ENCODE measurements at regions not wholly inside any gene's neighbourhood (a gene's known extent, or its start where the extent isn't known, plus 50 kb on each side); places are given as distances from the start of the nearest gene placed in this dataset.

DNA sequence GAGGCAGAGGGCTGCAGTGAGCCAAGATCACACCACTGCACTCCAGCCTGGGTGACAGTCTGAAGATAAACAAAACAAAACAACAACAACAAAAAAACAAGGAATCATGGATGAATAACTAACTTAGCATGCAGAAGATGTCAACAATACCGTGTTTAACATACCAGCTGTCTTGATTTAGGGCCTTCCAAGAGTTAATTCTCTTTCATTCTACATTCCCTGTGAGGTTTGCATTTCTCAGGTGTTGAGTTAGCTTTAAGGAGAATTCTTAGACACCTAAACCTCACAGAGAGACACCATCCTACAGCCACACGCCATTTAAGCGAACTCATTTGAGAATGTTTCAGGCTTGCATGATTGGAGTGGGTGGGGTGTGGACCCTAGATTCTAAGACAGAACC lies 363.1 kb upstream of the RUNX1 start:
- TF ChIP-seq, protein P1, sequence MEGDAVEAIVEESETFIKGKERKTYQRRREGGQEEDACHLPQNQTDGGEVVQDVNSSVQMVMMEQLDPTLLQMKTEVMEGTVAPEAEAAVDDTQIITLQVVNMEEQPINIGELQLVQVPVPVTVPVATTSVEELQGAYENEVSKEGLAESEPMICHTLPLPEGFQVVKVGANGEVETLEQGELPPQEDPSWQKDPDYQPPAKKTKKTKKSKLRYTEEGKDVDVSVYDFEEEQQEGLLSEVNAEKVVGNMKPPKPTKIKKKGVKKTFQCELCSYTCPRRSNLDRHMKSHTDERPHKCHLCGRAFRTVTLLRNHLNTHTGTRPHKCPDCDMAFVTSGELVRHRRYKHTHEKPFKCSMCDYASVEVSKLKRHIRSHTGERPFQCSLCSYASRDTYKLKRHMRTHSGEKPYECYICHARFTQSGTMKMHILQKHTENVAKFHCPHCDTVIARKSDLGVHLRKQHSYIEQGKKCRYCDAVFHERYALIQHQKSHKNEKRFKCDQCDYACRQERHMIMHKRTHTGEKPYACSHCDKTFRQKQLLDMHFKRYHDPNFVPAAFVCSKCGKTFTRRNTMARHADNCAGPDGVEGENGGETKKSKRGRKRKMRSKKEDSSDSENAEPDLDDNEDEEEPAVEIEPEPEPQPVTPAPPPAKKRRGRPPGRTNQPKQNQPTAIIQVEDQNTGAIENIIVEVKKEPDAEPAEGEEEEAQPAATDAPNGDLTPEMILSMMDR (IDR thresholded peaks at IDR 0.05; ENCODE audit: low read depth, low read length, poor library complexity, severe bottlenecking) = no peak
- no peak for TF ChIP-seq EZH2phosphoT487 (IDR thresholded peaks at IDR 0.05; ENCODE audit: borderline replicate concordance, low read length)
- H3K36me3 ChIP-seq (ENCODE audit: control insufficient read depth, low read length) = no peaks in the 10 kb centered on the region
- no peaks in the 10 kb centered on the region for H3K9me2 ChIP-seq (replicated peaks; ENCODE audit: control insufficient read depth, low read length)
- peaks cover 23% of the 10 kb centered on the region for H3K27me3 ChIP-seq (ENCODE audit: control insufficient read depth, low read length)
- no peak overlapping the region for H3K4me3 ChIP-seq (ENCODE audit: low read length)
- H3K9me3 ChIP-seq (ENCODE audit: control insufficient read depth, insufficient read depth, low read length) = no peaks in the 10 kb centered on the region
- H3K27ac ChIP-seq (ENCODE audit: low read depth, low read length) = no peak overlapping the region
- H3K4me1 ChIP-seq (ENCODE audit: control insufficient read depth, low read length) = no peaks in the 10 kb centered on the region
- H4K20me1 ChIP-seq (ENCODE audit: control insufficient read depth, insufficient read depth, low read depth, low read length) = 0 out of 2 replicates have a peak, but pooled peaks cover 4% of the 10 kb centered on the region
- H3K79me2 ChIP-seq (ENCODE audit: control insufficient read depth, low read length) = no peaks in the 10 kb centered on the region
- no peak overlapping the region for H3K4me2 ChIP-seq (ENCODE audit: low read length)
- no peaks in the 10 kb centered on the region for H3F3A ChIP-seq (ENCODE audit: control insufficient read depth, insufficient read depth)

- no peaks in the 10 kb centered on the region for H3F3A ChIP-seq (ENCODE audit: control insufficient read depth, insufficient read depth)
- no peaks in the 10 kb centered on the region for H3K79me2 ChIP-seq (ENCODE audit: control insufficient read depth, low read length)
- H3K9me2 ChIP-seq (replicated peaks; ENCODE audit: control insufficient read depth, low read length) = no peaks in the 10 kb centered on the region
- 0 out of 2 replicates have a peak, but pooled peaks cover 4% of the 10 kb centered on the region for H4K20me1 ChIP-seq (ENCODE audit: control insufficient read depth, insufficient read depth, low read depth, low read length)
- no peak overlapping the region for H3K4me2 ChIP-seq (ENCODE audit: low read length)
- no peaks in the 10 kb centered on the region for H3K9me3 ChIP-seq (ENCODE audit: control insufficient read depth, insufficient read depth, low read length)
- H3K36me3 ChIP-seq (ENCODE audit: control insufficient read depth, low read length) = no peaks in the 10 kb centered on the region
- no peak overlapping the region for H3K27ac ChIP-seq (ENCODE audit: low read depth, low read length)
- H3K4me3 ChIP-seq (ENCODE audit: low read length) = no peak overlapping the region
- peaks cover 27% of the 10 kb centered on the region for H3K27me3 ChIP-seq (ENCODE audit: control insufficient read depth, low read length)
- no peaks in the 10 kb centered on the region for H3K4me1 ChIP-seq (ENCODE audit: control insufficient read depth, low read length)
- TF ChIP-seq EZH2phosphoT487 (IDR thresholded peaks at IDR 0.05; ENCODE audit: borderline replicate concordance, low read length) = no peak
- TF ChIP-seq, protein P1 (IDR thresholded peaks at IDR 0.05; ENCODE audit: low read depth, low read length, poor library complexity, severe bottlenecking) = no peak
Measured at GRCh38 chr21:35411434-35411833, 362.3 kb upstream of the RUNX1 start.

- TF ChIP-seq, protein P1 (IDR thresholded peaks at IDR 0.05; ENCODE audit: low read depth, low read length, poor library complexity, severe bottlenecking) = no peak
- TF ChIP-seq EZH2phosphoT487 (IDR thresholded peaks at IDR 0.05; ENCODE audit: borderline replicate concordance, low read length) = no peak
- Histone ChIP-seq H3K36me3 (ENCODE audit: control insufficient read depth, low read length) (no peaks in the 10 kb centered on the region), H3K27ac (ENCODE audit: low read depth, low read length) (no peak overlapping the region), H3K9me3 (ENCODE audit: control insufficient read depth, insufficient read depth, low read length) (no peaks in the 10 kb centered on the region), H3K4me3 (ENCODE audit: low read length) (no peak overlapping the region), H3K9me2 (replicated peaks; ENCODE audit: control insufficient read depth, low read length) (no peaks in the 10 kb centered on the region), H3F3A (ENCODE audit: control insufficient read depth, insufficient read depth) (no peaks in the 10 kb centered on the region), H3K4me1 (ENCODE audit: control insufficient read depth, low read length) (no peaks in the 10 kb centered on the region), H3K27me3 (ENCODE audit: control insufficient read depth, low read length) (peaks cover 31% of the 10 kb centered on the region), H3K79me2 (ENCODE audit: control insufficient read depth, low read length) (no peaks in the 10 kb centered on the region), H3K4me2 (ENCODE audit: low read length) (no peak overlapping the region), H4K20me1 (ENCODE audit: control insufficient read depth, insufficient read depth, low read depth, low read length) (0 out of 2 replicates have a peak, but pooled peaks cover 4% of the 10 kb centered on the region)
Measured at GRCh38 chr21:35410656-35411055, 361.6 kb upstream of the RUNX1 start.

Data from DOHH2 (cell line).